Stimulated activated naive CD4-positive, alpha-beta T cell treated with Interleukin-2 at 50 U/mL for 16 hours (primary cell): ENCODE measurements at regions not wholly inside any gene's neighbourhood (a gene's known extent, or its start where the extent isn't known, plus 50 kb on each side); places are given as distances from the start of the nearest gene placed in this dataset.

Source experiments
- DNase-seq: peaks from one replicate; lab custom pipeline; 2025; lab: John Stamatoyannopoulos, UW

DNA sequence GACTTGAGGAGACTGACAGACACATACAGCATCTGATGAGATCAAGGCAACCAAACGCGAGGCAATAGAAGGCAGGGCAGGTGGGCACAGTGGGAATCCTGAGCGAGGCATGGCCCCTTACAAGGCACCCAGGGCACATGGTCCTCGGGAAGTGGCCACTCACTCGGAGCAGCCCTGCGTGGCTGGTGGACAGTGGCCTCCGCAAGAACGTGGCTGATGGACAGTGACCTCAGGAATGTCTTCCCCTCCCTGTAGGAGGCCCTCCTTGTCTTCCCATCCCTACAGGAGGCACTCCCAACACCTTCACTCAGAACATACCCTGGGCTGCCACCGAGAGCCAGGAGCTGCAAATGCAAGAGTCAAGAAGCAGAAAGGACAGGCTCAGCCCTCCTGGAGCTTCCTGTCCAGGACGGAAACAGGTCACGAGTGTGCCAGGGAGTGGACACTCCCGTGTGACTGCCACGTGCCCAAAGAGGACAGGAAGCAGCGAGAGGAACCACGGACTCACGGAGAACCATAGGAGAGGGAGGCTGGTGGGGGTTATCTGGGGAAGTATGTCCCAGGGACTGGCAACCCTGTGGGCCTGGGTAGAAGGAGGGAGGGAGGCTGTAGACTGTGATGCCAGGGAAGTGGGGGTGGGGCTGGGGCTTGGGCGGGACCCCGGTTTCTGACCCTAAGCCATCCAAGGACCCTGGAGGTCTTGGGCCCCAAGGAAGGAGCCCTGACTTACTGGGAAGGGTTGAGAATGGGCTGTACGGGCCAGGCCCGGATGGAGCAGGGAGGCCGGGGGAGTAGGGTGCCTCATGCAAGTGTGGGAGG, 321.9 kb upstream of the IRX4 start:
- no peak for DNase-seq

DNA sequence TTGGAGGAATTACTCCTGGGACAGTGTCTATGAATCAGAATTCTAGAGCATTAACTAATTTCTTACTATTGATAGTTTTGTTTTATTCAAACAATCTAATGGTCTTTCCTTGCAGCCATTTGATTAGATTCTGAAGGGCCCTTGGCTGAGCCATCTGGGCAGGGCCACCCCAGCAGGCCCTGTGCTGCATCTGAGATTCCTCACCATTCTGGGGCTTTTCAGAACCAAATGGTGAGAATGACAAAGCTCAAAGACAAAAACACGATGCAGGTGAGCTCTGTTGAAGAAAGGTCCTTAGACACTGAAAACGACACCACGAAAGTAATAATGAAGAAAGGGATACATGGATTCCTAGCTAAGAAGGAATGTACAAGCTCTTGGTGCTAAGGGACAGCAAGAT, 321.0 kb upstream of the IRX4 start:
- DNase-seq: no peak

DNA sequence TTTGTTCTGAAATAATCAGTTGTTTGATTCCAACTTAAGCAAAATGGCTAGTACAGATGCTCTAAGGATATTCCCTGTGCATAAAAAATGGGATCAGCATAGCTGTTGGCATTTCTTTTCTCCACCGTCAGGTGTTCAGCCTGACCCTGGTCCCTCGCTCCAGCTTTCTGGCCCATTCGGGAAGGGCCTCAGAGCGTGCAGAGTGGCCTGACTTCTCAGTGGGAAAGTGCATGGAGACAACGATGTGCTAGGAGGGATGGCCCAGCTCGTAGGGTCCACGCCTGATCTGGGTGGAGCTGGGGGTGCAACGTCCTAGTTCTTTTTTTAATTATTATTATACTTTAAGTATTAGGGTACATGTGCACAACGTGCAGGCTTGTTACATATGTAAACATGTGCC, 319.1 kb upstream of the IRX4 start:
- no peak for DNase-seq

DNA sequence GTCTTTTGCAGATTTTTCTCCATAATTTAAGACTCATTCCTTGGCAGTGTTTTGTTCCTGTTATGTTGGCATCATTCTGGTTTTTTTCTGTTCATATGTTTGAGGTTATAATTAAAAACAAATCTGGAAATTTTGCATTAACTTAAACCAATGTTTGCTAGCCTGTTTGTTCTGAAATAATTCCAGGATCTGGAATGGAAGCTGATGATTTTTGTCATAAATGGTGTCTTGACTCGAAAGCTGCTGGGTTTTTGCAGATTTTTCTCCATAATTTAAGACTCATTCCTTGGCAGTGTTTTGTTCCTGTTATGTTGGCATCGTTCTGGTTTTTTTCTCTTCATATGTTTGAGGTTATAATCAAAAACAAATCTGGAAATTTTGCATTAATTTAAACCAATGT, 318.7 kb upstream of the IRX4 start:
- DNase-seq: no peak

DNA sequence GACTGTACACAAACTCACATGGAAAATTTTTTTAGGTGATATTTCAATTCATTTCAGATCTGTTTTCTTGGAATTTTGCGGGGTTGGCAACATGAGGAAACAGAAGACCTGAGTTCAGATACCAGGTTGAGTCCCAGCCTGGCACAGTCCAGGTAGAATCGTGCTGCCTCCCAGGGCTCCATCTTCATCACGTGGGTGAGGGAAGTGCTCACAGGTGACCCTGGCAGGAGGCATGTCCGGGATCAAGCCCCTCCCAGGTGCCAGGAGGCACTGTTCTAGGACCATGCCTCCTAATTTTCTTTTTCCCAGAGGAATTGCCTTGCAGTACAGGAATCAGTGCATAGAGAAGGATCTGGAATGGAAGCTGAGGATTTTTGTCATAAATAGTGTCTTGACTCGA, 318.3 kb upstream of the IRX4 start:
- no peak for DNase-seq

DNA sequence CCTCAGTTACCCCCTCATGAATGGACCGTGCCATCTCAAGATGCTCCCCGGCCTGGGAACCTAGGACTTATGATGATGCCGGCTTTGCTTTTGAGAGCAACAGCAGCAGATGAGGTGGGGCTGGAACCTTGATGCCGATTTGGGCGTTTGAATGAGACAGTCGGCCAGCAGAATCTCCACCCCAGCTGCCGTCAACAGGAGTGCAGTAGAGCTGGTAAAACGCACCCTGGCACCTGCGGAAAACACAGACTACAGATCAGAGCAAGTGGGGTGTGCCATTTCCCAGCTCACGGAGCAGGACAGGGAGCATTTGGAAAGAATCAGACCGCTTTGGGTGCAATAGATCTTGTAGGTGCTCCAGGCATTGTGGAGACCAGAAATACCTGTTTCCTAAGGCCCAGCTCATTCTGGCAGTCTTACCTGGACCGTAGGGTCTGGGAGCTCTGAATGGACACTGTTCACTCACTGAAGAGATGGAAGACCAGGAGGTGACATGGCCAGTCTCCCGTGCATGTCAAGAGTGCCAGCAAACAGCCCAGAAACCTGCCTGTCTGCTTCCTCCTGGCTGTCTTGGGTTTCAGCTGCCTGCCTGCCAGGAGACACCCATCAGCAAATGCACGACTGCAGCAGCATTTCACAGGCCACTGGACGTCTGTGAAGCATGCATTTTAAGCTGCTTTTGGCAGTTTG, 317.7 kb upstream of the IRX4 start:
- no peak for DNase-seq

DNA sequence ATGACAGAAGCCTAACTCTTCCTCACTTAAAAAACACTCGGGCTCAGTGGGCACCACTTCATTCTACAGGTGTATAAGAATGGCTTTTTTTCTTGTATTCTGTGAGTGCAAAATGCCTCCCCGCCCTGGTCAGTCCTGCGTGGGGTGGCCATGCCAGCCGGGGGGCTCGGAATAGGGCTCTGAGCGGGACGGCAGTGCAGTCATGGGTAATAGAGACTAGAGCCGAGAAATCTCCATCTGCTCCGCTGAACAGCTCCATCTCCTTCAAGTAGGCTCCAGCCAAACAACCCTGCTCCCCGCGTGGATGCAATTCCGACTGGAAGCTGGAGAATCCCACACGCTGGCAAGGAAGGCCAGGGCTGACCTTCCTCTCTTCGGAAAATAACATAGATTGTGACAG, 317.0 kb upstream of the IRX4 start:
- no peak for DNase-seq

DNA sequence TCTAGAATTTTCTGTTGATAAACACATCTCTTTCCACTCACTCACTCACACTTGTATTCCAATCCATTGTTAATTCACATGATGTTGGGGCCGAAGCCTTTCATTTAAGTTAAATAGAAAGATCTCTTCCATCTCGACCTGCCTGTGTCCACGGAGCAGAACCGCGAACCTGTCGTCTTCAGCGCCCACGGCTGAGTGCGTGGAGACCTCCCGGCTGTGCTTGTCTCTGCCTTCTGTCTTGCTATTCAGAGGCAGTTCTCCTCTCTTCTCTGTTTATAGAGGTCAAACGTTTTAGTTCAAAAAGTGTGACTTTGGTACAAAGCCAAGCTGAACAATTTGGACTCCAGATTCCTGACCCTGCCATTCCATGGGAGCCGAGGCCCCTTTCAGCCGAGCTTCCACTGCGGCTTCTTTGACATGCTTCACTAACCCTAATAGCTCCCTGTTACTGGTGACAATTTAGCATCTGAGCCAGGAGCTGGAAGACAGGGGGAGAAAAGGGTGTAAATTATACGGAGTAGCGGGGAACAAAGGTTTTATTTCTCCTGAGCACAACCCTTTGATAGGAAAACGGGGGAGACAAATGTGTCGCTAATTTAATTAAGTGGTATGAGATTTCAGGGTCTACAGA, 314.4 kb upstream of the IRX4 start:
- DNase-seq: no peak

DNA sequence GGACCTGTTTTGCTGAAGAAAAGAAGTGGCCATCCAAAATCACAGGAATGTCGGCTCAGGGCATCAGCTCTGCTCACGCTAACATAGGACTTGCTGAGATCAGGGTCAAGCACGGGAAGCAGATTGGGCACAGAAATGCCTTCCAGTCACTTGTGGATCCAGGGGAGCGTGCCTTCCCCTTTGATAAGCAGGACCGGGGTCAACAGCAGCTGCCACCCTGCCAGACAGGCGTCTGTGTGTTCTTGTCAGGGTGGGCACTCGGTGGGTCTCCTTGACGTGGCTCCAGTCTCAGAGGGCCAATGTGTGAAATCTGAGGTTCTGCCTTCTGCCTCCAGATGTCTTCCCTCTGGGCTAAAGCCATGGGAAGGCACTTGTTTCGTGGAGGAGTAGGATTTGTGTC, 313.7 kb upstream of the IRX4 start:
- no peak for DNase-seq

DNA sequence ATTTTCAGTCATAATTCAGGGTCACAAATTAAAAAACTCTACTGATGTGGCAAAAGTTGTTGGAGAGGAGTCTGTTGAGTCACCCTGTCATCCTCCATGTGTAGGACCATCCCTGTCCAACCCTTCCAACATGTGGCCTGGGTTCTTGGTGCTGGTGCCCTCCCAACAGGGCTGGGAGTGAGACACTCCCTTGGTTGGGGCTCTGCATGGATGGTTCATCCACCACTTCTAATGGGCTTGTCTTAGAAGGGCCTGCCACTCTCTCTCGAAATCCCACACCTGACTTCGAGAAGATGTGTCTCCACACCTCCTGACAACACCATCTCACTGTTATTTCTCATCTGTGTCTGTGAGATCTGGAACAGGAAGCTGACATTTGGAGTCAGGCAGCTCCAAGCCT, 312.2 kb upstream of the IRX4 start:
- no peak for DNase-seq

DNA sequence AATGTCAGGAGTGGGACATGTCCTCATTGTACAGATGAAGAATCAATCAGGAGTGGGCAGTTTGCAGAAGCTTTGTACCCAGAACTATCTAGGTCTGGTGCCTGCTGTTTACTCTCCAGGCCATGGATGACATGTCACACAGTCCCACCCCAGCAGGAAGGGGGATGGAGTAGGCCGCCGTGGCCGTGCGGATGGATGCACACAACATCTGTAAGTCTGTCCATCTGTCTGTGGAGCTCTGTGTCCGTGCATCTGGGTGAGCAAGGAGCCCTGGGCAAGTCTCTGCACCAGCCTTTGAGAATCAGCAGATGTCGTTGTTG, 311.5 kb upstream of the IRX4 start:
- no peak for DNase-seq

DNA sequence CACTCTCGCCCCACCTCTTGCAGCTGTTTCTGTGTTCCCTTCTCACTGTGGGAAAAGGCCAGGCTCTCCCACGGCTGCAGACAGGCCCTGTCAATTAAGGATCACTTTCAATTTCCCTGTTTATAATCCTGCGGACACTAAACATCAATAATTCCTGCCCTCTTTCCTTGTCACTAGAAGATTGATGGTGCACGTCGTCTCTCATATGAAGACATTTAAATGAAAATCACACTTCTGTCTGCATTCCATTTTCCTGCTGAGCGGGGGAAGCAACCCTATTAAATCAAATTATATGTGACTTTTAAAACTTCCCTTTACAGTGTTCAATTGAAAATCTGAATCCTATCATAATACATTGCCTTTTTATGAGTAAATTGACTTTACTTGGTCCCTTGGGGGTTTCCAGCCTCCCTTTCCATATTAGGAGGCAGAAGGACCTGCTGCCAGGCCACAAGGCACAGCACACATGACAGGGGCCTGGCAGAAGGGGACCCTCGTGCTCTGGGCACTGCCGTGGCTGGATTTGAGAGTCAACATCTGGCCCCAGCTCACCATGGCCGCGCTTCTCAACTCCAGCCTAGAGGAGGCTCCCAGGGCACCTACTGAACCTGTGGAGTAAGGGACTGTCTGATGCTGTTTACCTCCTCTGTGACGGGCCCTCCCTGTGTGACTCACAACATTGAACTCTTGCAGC, 311.0 kb upstream of the IRX4 start:
- DNase-seq: no peak

DNA sequence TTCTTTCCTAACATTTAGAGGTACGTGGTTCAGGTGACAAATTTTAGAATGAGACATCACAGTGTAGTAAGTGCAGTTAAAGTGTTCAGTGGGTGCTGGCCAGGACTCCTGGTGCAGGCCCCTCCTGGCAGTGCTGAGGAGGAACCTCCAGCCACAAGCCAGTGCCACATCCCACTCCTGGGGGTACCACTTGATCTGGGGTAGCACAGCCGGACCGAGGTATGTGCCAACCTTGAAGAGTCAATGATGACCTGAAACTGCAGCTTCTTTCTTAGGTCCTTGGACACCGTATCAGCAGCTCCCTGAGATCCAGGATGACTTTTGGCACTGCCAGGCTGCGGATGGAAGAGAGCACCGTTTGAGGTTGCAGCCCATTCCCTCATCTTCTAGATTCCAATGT, 310.4 kb upstream of the IRX4 start:
- no peak for DNase-seq

DNA sequence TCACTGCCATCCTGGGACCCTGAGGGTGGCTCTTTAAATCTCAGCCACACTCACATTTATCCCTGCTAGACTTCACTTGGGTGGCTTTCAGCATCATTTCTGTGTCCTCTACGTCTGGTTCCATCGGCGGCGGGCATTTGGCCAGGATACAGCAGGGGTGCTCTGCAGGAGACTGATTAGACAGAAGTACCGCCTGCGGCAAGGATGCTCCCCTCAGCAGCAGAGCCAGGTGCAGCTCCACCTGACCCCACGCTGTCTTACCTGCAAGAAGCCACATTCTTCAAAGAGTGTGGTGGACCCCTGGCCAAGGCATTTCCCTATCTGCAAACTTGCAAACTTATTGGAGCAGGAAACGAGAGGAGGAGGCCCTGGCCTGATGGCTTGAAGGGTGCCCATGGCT, 309.8 kb upstream of the IRX4 start:
- DNase-seq: no peak

DNA sequence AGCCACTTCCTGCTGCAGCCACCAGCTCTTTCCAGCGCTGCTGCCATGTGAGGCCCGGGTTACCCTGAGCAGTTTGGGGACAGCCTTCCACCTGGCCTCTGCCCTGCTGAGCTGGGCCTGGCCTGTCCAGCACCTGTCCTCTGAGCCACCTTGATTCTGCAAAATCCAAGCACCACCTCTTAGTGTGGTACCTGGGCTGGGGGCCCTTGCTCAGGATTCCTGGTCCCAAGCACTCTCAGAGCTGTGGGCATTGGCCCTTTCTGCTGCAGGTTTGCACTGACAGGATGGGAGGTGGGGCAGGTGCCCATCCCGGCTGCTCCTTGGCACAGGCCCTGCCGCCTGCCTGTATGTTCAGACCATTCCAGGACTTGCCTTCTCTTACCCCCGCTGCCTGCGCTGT, 309.2 kb upstream of the IRX4 start:
- no peak for DNase-seq

DNA sequence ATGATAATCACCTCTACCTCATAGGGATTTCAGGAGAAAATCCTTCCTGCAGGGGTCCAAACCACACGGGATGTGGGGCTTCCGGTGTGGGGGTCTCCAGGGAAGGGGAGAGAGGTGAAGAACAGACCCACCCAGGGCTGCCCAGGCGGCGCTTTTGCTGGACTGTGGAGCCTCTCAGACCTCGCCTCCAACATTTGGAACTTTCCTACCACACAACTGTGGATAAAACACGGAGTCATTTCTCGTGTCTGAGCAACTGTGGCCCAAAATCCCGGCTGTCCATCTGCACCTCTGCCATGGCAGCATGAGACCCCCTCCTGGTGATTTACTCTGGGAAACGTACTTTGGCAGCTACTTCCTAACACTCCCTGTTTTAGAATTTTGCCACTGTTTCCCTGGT, 307.8 kb upstream of the IRX4 start:
- no peak for DNase-seq

DNA sequence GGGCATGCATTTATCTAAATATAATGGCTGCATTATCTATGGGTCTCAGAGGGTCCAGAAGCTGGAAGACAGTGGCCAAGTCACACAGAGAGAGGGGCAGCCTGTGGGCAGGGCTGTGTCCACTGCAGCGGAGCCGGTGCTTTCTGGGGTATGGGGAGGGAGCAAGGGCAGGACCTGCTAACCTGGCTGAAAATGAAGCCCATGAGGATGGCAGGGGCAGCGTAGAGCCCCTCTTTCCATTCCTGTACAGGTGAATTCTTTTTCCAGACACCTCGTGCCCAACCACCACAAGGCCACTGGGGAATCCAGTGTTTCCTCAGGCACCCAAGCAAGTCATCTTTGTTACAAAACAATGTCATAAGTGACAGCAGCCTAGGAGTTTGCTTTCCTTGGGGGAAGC, 305.9 kb upstream of the IRX4 start:
- no peak for DNase-seq

DNA sequence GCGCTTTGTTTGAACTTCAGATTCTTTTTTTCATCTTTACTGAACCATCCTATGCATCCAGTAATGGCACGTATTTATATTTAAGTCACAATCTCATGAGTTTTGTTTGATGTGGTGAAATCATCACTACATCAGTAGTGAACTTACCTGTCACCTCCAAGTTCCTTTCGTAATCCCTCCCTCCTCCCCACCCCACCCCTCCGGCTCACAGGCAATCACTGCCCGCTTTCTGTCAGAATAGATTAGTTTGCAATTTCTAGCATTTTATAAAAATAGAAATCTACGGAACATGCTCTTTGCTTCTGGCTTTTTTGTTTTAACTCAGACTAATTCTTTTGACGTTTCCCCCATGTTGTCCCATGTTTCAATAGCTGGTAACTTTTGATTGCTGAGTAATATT, 305.4 kb upstream of the IRX4 start:
- no peak for DNase-seq

DNA sequence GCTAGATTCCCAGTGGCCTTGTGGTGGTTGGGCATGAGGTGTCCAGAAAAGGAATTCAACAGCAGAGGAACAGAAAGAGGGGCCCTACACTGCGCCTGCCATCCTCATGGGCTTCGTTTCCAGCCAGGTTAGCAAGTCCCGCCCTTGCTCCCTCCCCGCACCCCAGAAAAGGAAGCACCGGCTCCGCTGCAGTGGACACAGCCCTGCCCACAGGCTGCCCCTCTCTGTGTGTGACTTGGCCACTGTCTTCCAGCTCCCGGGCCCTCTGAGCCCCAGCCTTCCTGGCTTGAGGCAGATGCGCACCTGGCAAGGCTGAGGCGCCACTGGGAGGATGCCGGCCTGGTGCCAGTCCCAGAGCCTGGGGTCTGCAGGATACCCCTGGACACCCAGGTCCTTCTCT, 305.0 kb upstream of the IRX4 start:
- no peak for DNase-seq

DNA sequence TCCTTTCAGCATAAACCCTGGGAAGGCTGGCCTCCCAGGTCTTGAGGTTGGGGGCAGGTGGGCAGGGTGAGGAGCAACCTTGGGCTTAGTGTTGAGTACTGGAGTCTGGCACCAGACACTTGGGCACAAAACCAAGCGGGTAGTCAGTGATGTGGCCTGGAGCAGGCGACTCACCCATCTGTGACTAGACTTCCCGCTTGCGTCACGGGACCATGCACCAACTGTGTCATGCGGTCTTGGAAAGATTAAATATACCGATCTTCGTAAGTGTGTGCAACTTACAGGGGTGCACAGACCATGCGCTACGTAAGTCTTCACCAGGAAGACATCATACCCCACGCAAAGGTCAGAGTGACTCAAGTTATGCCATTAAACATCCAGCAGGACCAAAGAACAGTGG, 304.4 kb upstream of the IRX4 start:
- DNase-seq: no peak

DNA sequence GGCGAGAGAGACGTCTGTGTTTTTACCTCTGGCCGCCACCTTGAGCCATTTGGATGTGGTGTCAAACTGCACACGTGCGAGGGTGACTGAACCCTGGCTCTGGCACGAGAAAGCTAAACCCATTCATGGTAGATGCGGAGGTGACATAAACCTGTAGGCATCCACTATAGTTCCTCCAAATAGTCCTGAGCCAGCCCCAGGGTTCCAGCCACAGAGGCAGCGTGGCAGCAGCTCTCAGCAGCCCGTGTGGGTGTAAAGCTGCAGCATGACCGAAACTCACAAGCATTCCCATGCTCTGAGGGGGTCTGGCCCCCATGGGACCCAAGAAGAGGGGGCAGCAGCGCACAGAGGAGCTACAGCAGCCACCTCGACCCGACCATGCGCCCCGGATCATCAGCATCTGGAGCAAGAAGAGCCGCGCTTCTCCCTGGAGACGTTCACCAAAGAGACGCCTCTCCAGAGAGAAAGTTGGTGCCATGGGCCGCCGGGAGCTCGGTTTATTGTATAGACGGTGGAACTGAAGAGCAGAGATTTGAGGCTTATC, 303.8 kb upstream of the IRX4 start:
- no peak for DNase-seq

DNA sequence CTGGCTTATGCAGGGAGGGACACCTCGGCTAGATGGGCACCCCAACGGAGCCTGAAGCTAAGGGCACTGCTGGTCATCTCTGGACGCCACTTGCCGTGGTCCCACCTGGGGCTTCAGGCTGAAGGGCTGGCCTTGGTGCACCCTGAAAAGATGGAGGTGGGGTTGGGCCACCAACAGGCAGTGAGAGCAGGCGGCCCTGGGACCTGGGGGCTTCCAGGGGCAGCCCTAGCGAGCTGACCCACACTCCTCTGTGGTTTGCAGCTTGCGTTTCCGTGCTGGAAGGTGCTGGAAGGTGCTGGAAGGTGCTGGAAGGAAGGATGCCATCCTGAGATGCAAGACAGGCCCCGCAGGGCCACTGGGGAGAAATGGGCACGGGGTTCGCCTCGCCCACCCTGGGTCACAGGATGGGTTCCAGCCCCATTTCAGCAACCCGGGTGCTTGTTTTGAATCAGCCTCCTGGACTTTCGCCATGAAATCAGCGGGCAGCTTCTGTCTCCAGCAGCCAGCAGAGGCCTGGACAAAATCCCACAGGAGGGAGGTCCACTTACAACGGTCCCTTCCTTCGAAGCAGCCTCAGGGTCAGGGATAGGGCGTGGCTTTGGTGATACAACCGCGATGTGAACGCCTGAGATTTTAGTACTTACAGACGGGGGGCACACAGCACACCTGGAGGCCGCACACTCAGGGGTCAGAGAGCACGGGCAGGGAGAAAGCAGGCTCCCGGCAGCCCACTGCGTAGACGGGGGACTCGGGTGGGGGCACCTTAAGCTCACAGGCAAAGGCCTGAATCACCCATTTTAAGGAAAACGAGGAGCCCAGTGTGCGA, 303.1 kb upstream of the IRX4 start:
- no peak for DNase-seq
